Inferior parietal cortex (tissue), 1 donor: ENCODE measurements at regions not wholly inside any gene's neighbourhood (a gene's known extent, or its start where the extent isn't known, plus 50 kb on each side); places are given as distances from the start of the nearest gene placed in this dataset.

Experiments
- DNase-seq: peaks from one replicate; pipeline ENCODE4 v3.0.0-alpha.2; 2016; ENCODE audit errors: extremely low spot score

GRCh38 chr4:163582703-163583102 lies 88.2 kb downstream of the TMA16 start:
- DNase-seq: no peak

GRCh38 chr4:163587867-163588266 lies 93.4 kb downstream of the TMA16 start:
- DNase-seq: no peak

GRCh38 chr4:163588532-163588931 lies 94.0 kb downstream of the TMA16 start:
- DNase-seq: no peak

- DNase-seq: no peak
Measured at GRCh38 chr4:163590103-163590502, 95.6 kb downstream of the TMA16 start.

GRCh38 chr4:163590619-163591264 lies 96.3 kb downstream of the TMA16 start:
- no peak for DNase-seq

GRCh38 chr4:163591614-163592020 lies 97.1 kb downstream of the TMA16 start:
- no peak for DNase-seq

GRCh38 chr4:163592212-163592611 lies 97.7 kb downstream of the TMA16 start:
- no peak for DNase-seq

- no peak for DNase-seq
Measured at GRCh38 chr4:163595580-163595979, 101.1 kb downstream of the TMA16 start.

GRCh38 chr4:163598028-163598427 lies 103.5 kb downstream of the TMA16 start:
- DNase-seq: no peak

GRCh38 chr4:163598489-163598888 lies 104.0 kb downstream of the TMA16 start:
- no peak for DNase-seq

- DNase-seq: no peak
Measured at GRCh38 chr4:163600727-163601126, 106.2 kb downstream of the TMA16 start.

- DNase-seq: no peak
Measured at GRCh38 chr4:163603257-163603656, 108.8 kb downstream of the TMA16 start.

- DNase-seq: no peak
Measured at GRCh38 chr4:163606896-163607691, 112.6 kb downstream of the TMA16 start.

GRCh38 chr4:163609019-163609418 lies 114.5 kb downstream of the TMA16 start:
- no peak for DNase-seq

GRCh38 chr4:163610648-163611047 lies 116.2 kb downstream of the TMA16 start:
- DNase-seq: no peak

- DNase-seq: no peak
Measured at GRCh38 chr4:163611182-163611581, 116.7 kb downstream of the TMA16 start.

- DNase-seq: no peak
Measured at GRCh38 chr4:163611784-163612445, 117.4 kb downstream of the TMA16 start.

- DNase-seq: no peak
Measured at GRCh38 chr4:163612762-163613161, 118.3 kb downstream of the TMA16 start.

GRCh38 chr4:163613383-163613782 lies 118.9 kb downstream of the TMA16 start:
- no peak for DNase-seq

GRCh38 chr4:163614866-163615265 lies 120.4 kb downstream of the TMA16 start:
- DNase-seq: no peak

GRCh38 chr4:163618845-163619244 lies 124.4 kb downstream of the TMA16 start:
- DNase-seq: no peak

GRCh38 chr4:163620738-163621137 lies 126.2 kb downstream of the TMA16 start:
- DNase-seq: no peak

- no peak for DNase-seq
Measured at GRCh38 chr4:163621821-163622220, 127.3 kb downstream of the TMA16 start.
